Lung (tissue), 11 donors: ENCODE measurements at regions not wholly inside any gene's neighbourhood (a gene's known extent, or its start where the extent isn't known, plus 50 kb on each side); places are given as distances from the start of the nearest gene placed in this dataset.
A peak's percentile ranks its signal among the peaks of the same experiment; 100 is the strongest.

Experiments used
- ATAC-seq: fragments of 200-7000 bp; cut with Tn5 transposase; one replicate; pipeline ENCODE4 v1.9.1; 2020; ENCODE audit warnings: moderate number of reproducible peaks; ENCODE audit not compliant: insufficient read depth, low FRiP score
- DNase-seq, 3 donors: peaks; one replicate each; pipeline ENCODE4 v3.0.0-alpha.2; 2013 to 2017
- H3K27ac ChIP-seq, 2 donors: one replicate each; pipeline ENCODE4 v1.5.1; 2013; ENCODE audit warnings: mild to moderate bottlenecking in 2 of 2, moderate library complexity in 2 of 2, control low read depth in 1 of 2, inconsistent platforms in 1 of 2, low read depth in 1 of 2, low read length in 1 of 2
- H3K27me3 ChIP-seq, 3 donors: one replicate each; pipeline ENCODE4 v1.5.1; 2013; ENCODE audit warnings: low read length in 2 of 3; ENCODE audit not compliant: control insufficient read depth in 3 of 3, insufficient read depth in 3 of 3
- H3K36me3 ChIP-seq, 4 donors: one replicate each; pipeline ENCODE4 v1.5.1; 2013; ENCODE audit warnings: low read length in 4 of 4, mild to moderate bottlenecking in 1 of 4, moderate library complexity in 1 of 4; ENCODE audit not compliant: control insufficient read depth in 4 of 4, insufficient read depth in 4 of 4
- H3K4me1 ChIP-seq, 5 donors: one replicate each; pipeline ENCODE4 v1.5.1; 2013; ENCODE audit warnings: low read length in 5 of 5, mild to moderate bottlenecking in 2 of 5, moderate library complexity in 1 of 5; ENCODE audit not compliant: control insufficient read depth in 5 of 5, insufficient read depth in 5 of 5
- H3K4me3 ChIP-seq: one replicate; pipeline ENCODE4 v1.5.1; 2013; ENCODE audit warnings: mild to moderate bottlenecking, control low read depth, moderate library complexity
- H3K9ac ChIP-seq, 2 donors: one replicate each; pipeline ENCODE4 v1.5.1; 2013; ENCODE audit warnings: low read length in 2 of 2, control low read depth in 1 of 2; ENCODE audit not compliant: insufficient read depth in 1 of 2
- H3K9me3 ChIP-seq, 4 donors: one replicate each; pipeline ENCODE4 v1.5.1; 2013; ENCODE audit warnings: low read length in 3 of 4, mild to moderate bottlenecking in 1 of 4, moderate library complexity in 1 of 4; ENCODE audit not compliant: control insufficient read depth in 4 of 4, insufficient read depth in 3 of 4
- WGBS, 2 donors: extraction: QIAGEN DNeasy Blood & Tissue Kit; methylation state at CpG; one replicate each; pipeline ENCODE4 v1.1.7; 2013; 5-methylcytosine and 5-hydroxymethylcytosine counted together
- TF ChIP-seq, protein P1 (sequence below): IDR thresholded peaks from 2 replicates; pipeline ENCODE4 v1.5.1; 2012; ENCODE audit warnings: mild to moderate bottlenecking; ENCODE audit errors: control extremely low read depth, extremely low read depth
- donor health status: control.
- donor health status: control.
- donor health status: Bipolar disorder and iron deficiency.
- donor health status: healthy.
- donor health status: DM: yes; HTN: yes; CAD: no.

GRCh38 chr10:60466267-60467201, 76.9 kb upstream of the ANK3 start:
- TF ChIP-seq, protein P1, sequence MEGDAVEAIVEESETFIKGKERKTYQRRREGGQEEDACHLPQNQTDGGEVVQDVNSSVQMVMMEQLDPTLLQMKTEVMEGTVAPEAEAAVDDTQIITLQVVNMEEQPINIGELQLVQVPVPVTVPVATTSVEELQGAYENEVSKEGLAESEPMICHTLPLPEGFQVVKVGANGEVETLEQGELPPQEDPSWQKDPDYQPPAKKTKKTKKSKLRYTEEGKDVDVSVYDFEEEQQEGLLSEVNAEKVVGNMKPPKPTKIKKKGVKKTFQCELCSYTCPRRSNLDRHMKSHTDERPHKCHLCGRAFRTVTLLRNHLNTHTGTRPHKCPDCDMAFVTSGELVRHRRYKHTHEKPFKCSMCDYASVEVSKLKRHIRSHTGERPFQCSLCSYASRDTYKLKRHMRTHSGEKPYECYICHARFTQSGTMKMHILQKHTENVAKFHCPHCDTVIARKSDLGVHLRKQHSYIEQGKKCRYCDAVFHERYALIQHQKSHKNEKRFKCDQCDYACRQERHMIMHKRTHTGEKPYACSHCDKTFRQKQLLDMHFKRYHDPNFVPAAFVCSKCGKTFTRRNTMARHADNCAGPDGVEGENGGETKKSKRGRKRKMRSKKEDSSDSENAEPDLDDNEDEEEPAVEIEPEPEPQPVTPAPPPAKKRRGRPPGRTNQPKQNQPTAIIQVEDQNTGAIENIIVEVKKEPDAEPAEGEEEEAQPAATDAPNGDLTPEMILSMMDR = no peak
- Histone ChIP-seq H3K9me3 (no peaks in the 10 kb centered on the region), H3K36me3 (no peaks in the 10 kb centered on the region), H3K9ac (no peak overlapping the region), H3K4me3 (no peak overlapping the region), H3K4me1 (no peaks in the 10 kb centered on the region), H3K27me3 (no peaks in the 10 kb centered on the region), H3K27ac (no peak overlapping the region)
- no peak for ATAC-seq
- DNase-seq = no peak
- 87 to 94% methylated on average over 4 of the region's 4 CpGs for WGBS, 2 donors

DNA sequence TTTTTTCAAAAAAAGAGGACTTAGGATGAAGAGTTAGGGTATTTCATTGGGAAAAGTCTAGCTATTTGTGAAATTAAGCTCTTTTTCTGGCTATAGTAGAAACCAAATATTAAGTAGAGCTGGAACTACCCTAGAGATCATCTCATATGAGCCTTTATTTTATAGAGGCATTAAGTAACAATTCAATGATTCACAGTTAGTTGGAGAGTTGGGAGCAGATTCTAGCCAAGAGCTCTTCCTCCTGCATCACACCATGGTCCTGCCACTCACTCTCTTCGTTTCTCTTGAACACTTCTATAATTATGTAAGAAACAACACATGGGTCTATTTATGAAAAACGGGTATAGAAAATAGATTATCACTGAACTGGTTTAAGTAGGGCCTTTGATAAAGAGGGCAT, 76.1 kb upstream of the ANK3 start:
- Histone ChIP-seq H3K4me1 (no peaks in the 10 kb centered on the region), H3K4me3 (no peak overlapping the region), H3K9me3 (no peaks in the 10 kb centered on the region), H3K27ac (no peak overlapping the region), H3K36me3 (no peaks in the 10 kb centered on the region), H3K9ac (no peak overlapping the region), H3K27me3 (no peaks in the 10 kb centered on the region)
- no peak for DNase-seq
- WGBS, 2 donors = 67 to 87% methylated on average over 2 of the region's 2 CpGs
- TF ChIP-seq, protein P1 = no peak
- ATAC-seq = no peak

DNA sequence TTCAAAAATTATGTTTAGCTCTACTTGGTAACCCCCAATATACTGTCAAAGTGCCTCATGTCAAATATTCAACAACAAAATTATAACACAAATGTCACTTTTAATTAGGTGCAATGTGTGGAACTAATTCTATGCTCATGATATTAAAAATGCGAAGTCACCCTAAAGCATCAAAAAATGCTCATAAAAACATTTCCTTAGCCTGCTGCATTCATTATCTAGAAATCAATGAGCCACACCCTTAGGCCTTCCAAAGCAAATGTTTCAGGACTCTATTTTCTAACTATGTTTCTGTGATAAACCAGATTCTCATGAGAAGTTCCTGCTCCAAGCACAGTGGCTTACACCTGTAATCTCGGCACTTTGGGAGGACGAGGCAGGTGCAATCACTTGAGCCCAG, 75.0 kb upstream of the ANK3 start:
- no peaks in the 10 kb centered on the region for H3K9me3 ChIP-seq
- H3K4me1 ChIP-seq = no peaks in the 10 kb centered on the region
- ATAC-seq (no peak), DNase-seq (no peak)
- no peak overlapping the region for H3K4me3 ChIP-seq
- no peak overlapping the region for H3K9ac ChIP-seq
- no peaks in the 10 kb centered on the region for H3K36me3 ChIP-seq
- 96 to 98% methylated on average over 3 of the region's 3 CpGs for WGBS, 2 donors
- TF ChIP-seq, protein P1 = no peak
- H3K27me3 ChIP-seq = no peaks in the 10 kb centered on the region
- H3K27ac ChIP-seq = no peak overlapping the region

DNA sequence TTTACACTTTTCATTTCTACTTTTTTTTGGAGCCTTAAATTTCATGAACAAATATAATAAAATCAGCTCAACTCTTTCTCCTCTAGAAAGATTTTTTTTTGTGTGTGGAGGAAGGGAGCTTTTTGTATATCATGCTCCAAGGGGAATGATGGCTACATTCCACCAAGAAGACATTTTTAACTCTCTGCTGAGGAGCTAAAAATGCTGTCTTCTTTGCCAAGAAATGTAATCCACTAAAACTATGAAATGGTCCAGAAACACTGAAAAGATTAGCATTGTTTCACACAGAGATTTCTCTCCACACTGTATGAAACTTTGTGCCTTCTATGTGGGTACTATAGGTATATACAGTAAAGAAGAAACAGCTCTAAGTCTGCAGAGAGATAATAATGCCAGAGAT, 74.1 kb upstream of the ANK3 start:
- ATAC-seq (no peak), DNase-seq (peak in 2 of 3 donors; percentile 37 to 64)
- TF ChIP-seq, protein P1 = no peak
- no peak overlapping the region for H3K4me3 ChIP-seq
- H3K9me3 ChIP-seq = no peaks in the 10 kb centered on the region
- no peaks in the 10 kb centered on the region for H3K27me3 ChIP-seq
- no peaks in the 10 kb centered on the region for H3K36me3 ChIP-seq
- no peaks in the 10 kb centered on the region for H3K4me1 ChIP-seq
- no peak overlapping the region for H3K27ac ChIP-seq
- no peak overlapping the region for H3K9ac ChIP-seq
